ENCODE measurements at regions not wholly inside any gene's neighbourhood (a gene's known extent, or its start where the extent isn't known, plus 50 kb on each side); places are given as distances from the start of the nearest gene placed in this dataset.

DNA sequence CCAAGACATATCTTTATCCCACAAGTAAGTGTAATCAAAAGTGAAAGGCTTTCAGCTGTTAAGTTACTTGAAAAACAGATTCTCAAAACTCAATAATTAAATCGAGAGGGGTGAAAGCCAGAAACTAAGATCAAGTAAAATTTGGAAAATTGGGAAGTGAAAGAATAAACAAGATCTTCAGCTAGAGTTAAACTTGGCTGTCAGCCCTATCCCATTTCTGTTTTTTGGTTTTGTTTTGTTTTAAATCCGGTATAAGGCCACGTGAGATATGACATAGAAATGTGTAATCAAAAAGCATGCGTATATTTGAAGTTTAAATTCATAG lies 856.8 kb downstream of the STIM2 start:
- TF ChIP-seq POLR2A (IDR thresholded peaks at IDR 0.05) (no peak), EP300 (IDR thresholded peaks at IDR 0.05) (no peak)
- TF ChIP-seq, protein P1, sequence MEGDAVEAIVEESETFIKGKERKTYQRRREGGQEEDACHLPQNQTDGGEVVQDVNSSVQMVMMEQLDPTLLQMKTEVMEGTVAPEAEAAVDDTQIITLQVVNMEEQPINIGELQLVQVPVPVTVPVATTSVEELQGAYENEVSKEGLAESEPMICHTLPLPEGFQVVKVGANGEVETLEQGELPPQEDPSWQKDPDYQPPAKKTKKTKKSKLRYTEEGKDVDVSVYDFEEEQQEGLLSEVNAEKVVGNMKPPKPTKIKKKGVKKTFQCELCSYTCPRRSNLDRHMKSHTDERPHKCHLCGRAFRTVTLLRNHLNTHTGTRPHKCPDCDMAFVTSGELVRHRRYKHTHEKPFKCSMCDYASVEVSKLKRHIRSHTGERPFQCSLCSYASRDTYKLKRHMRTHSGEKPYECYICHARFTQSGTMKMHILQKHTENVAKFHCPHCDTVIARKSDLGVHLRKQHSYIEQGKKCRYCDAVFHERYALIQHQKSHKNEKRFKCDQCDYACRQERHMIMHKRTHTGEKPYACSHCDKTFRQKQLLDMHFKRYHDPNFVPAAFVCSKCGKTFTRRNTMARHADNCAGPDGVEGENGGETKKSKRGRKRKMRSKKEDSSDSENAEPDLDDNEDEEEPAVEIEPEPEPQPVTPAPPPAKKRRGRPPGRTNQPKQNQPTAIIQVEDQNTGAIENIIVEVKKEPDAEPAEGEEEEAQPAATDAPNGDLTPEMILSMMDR (IDR thresholded peaks at IDR 0.05), result no peak
